ENCODE measurements at regions not wholly inside any gene's neighbourhood (a gene's known extent, or its start where the extent isn't known, plus 50 kb on each side); places are given as distances from the start of the nearest gene placed in this dataset.

DNA sequence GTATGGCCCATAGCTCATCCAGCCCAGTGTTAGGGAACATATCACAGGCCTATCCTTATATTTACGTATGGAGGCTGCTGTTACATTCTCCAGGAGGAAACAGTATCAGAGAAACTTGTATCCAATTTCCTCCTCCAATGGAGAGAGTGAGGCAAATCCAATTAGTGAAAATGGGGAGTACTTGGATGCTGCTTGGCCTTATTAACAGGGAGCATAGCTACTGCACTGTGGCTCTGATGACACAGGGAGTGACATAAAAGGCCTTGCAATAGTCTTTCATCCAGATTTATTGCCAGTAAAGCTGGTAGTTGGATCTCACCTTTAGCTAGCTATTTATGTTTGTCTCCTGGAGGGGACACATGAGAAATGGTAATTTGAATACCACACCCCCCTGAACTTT, 313.2 kb upstream of the MTPN start:
- no peak for TF ChIP-seq EZH2 (IDR thresholded peaks at IDR 0.05; ENCODE audit: borderline replicate concordance, insufficient read depth, low read depth, low read length, poor library complexity, severe bottlenecking)
- TF ChIP-seq, protein P1, sequence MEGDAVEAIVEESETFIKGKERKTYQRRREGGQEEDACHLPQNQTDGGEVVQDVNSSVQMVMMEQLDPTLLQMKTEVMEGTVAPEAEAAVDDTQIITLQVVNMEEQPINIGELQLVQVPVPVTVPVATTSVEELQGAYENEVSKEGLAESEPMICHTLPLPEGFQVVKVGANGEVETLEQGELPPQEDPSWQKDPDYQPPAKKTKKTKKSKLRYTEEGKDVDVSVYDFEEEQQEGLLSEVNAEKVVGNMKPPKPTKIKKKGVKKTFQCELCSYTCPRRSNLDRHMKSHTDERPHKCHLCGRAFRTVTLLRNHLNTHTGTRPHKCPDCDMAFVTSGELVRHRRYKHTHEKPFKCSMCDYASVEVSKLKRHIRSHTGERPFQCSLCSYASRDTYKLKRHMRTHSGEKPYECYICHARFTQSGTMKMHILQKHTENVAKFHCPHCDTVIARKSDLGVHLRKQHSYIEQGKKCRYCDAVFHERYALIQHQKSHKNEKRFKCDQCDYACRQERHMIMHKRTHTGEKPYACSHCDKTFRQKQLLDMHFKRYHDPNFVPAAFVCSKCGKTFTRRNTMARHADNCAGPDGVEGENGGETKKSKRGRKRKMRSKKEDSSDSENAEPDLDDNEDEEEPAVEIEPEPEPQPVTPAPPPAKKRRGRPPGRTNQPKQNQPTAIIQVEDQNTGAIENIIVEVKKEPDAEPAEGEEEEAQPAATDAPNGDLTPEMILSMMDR (IDR thresholded peaks at IDR 0.05): no peak

All from B cell (primary cell).